HG03432 (cell line): ENCODE measurements at regions not wholly inside any gene's neighbourhood (a gene's known extent, or its start where the extent isn't known, plus 50 kb on each side); places are given as distances from the start of the nearest gene placed in this dataset.
"Not testable (repeated sequence)": the region's sequence is repeated elsewhere in the genome, so short reads cannot be mapped to it uniquely, and the experiment has no call there.

Source experiments
- ATAC-seq: cut with Tn5 transposase; IDR thresholded peaks from one replicate; pipeline ENCODE4 v1.9.1; 2021; ENCODE audit warnings: mild to moderate bottlenecking, moderate library complexity; ENCODE audit not compliant: unreplicated experiment

GRCh38 chr16:21422824-21423223 lies 144.7 kb upstream of the CRYM start:
- not testable (repeated sequence) for ATAC-seq

GRCh38 chr16:21404699-21405098 lies 126.6 kb upstream of the CRYM start:
- ATAC-seq: not testable (repeated sequence)

- ATAC-seq: not testable (repeated sequence)
Observed at GRCh38 chr16:21397866-21398265, 119.8 kb upstream of the CRYM start.

- ATAC-seq: not testable (repeated sequence)
Observed at GRCh38 chr16:21396545-21396944, 118.5 kb upstream of the CRYM start.

GRCh38 chr16:21390634-21391033 lies 112.5 kb upstream of the CRYM start:
- ATAC-seq: not testable (repeated sequence)

GRCh38 chr16:21389860-21390259 lies 111.8 kb upstream of the CRYM start:
- ATAC-seq: not testable (repeated sequence)

- ATAC-seq: not testable (repeated sequence)
Observed at GRCh38 chr16:21387757-21388156, 109.7 kb upstream of the CRYM start.

- not testable (repeated sequence) for ATAC-seq
Observed at GRCh38 chr16:21386201-21386915, 108.3 kb upstream of the CRYM start.

GRCh38 chr16:21383682-21384081 lies 105.6 kb upstream of the CRYM start:
- not testable (repeated sequence) for ATAC-seq

GRCh38 chr16:21379645-21380044 lies 101.6 kb upstream of the CRYM start:
- ATAC-seq: not testable (repeated sequence)

GRCh38 chr16:21376196-21376899 lies 98.3 kb upstream of the CRYM start:
- not testable (repeated sequence) for ATAC-seq

- not testable (repeated sequence) for ATAC-seq
Observed at GRCh38 chr16:21375334-21375733, 97.2 kb upstream of the CRYM start.

- not testable (repeated sequence) for ATAC-seq
Observed at GRCh38 chr16:21373454-21373853, 95.4 kb upstream of the CRYM start.

- ATAC-seq: not testable (repeated sequence)
Observed at GRCh38 chr16:21372862-21373261, 94.8 kb upstream of the CRYM start.

- not testable (repeated sequence) for ATAC-seq
Observed at GRCh38 chr16:21372162-21372835, 94.2 kb upstream of the CRYM start.

GRCh38 chr16:21370791-21371190 lies 92.7 kb upstream of the CRYM start:
- ATAC-seq: not testable (repeated sequence)

GRCh38 chr16:21368973-21369942 lies 91.2 kb upstream of the CRYM start:
- not testable (repeated sequence) for ATAC-seq

GRCh38 chr16:21367733-21368421 lies 89.8 kb upstream of the CRYM start:
- not testable (repeated sequence) for ATAC-seq

- ATAC-seq: peak; percentile 46
Observed at GRCh38 chr16:21366998-21367397, 88.9 kb upstream of the CRYM start.

- ATAC-seq: peak; percentile 32
Observed at GRCh38 chr16:21365541-21365940, 87.5 kb upstream of the CRYM start.
